ENCODE measurements at regions not wholly inside any gene's neighbourhood (a gene's known extent, or its start where the extent isn't known, plus 50 kb on each side); places are given as distances from the start of the nearest gene placed in this dataset.

DNA sequence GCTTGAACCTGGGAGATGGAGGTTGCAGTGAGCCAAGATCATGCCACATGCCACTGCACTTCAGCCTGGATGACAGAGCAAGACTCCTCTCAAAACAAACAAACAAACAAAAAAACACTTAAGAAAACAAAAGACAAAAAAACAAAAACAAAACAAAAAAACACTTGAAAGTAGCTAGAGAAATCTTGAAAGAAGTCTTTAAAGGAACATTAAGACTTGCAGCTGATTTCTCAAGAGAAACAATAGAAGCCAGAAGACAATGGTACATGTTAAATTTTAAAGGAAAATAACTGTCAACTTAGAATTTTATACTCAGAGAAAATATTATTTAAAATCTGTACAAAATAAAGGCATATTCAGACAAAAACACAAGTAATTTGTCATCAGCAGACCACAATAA is 71.3 kb downstream of the HLX start:
- Histone ChIP-seq H3K9me2 (replicated peaks; ENCODE audit: low read length) (no peaks in the 10 kb centered on the region), H3K4me3 (ENCODE audit: low read length) (no peak overlapping the region), H3K4me1 (ENCODE audit: insufficient read depth, low read length) (no peaks in the 10 kb centered on the region), H3K9me3 (ENCODE audit: low read length) (peaks cover 24% of the 10 kb centered on the region), H2AFZ (ENCODE audit: low read length) (no peak overlapping the region), H3K4me2 (ENCODE audit: low read length) (no peak overlapping the region), H3K79me2 (ENCODE audit: low read length) (no peaks in the 10 kb centered on the region), H3K27me3 (ENCODE audit: low read length) (no peaks in the 10 kb centered on the region), H4K20me1 (ENCODE audit: low read length) (no peaks in the 10 kb centered on the region), H3F3A (ENCODE audit: low read length, unreplicated experiment) (no peaks in the 10 kb centered on the region), H3K36me3 (ENCODE audit: low read depth, low read length) (peaks cover 5% of the 10 kb centered on the region; the same call in 1 of the 2 replicates), H3K27ac (ENCODE audit: low read length) (no peak overlapping the region), H3K9ac (ENCODE audit: low read length) (no peak overlapping the region)
- DNase-seq = no peak
- CTCF ChIA-PET = no interaction called here
- POLR2A ChIA-PET (ENCODE audit: unreplicated experiment) = no interaction called here
- ATAC-seq = no peak
- intact Hi-C loops (cut with micrococcal nuclease) = no loop called here
- BruUV-seq (replicated peaks) = no TSS peak
- TF ChIP-seq EZH2phosphoT487 (IDR thresholded peaks at IDR 0.05; ENCODE audit: borderline replicate concordance, low read length) (no peak), EZH2 (IDR thresholded peaks at IDR 0.05; ENCODE audit: low read length, unreplicated experiment) (no peak)
- TF ChIP-seq, protein P1, sequence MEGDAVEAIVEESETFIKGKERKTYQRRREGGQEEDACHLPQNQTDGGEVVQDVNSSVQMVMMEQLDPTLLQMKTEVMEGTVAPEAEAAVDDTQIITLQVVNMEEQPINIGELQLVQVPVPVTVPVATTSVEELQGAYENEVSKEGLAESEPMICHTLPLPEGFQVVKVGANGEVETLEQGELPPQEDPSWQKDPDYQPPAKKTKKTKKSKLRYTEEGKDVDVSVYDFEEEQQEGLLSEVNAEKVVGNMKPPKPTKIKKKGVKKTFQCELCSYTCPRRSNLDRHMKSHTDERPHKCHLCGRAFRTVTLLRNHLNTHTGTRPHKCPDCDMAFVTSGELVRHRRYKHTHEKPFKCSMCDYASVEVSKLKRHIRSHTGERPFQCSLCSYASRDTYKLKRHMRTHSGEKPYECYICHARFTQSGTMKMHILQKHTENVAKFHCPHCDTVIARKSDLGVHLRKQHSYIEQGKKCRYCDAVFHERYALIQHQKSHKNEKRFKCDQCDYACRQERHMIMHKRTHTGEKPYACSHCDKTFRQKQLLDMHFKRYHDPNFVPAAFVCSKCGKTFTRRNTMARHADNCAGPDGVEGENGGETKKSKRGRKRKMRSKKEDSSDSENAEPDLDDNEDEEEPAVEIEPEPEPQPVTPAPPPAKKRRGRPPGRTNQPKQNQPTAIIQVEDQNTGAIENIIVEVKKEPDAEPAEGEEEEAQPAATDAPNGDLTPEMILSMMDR (conservative IDR thresholded peaks at IDR 0.05; ENCODE audit: low read depth, low read length) = no peak

DNA sequence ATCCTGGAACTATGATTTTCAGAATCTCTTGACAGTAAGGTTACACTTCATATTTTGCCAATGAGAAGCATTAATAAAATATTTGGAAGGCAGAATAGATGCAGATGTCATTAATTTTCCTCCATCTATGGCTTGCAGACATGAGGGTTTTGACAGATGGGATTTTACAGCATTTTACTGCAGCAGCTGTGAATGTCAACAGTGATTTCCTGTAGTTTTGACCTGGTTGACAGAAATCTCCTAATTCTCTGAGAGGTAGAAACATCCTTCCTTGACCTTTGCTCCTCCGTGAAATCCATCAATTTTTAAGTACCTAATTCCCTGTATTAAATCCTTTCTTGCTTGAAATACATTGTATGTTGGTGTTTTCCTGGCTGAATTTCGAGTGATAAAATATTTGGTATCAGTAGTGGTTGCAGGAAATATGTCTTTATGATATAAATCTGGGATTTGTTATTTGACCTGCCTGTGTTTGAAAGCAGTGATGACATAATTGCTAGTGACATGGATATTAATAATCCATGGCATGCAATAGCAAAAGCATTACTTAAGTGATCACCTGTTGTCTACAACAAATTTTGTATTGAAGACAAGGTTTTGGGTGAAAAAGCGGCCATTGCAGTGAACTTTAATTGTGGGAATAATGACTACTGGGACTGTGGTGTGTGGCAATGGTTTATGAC is 73.9 kb downstream of the HLX start:
- Histone ChIP-seq H3K9me2 (replicated peaks; ENCODE audit: low read length) (no peaks in the 10 kb centered on the region), H3K27ac (ENCODE audit: low read length) (no peak overlapping the region), H2AFZ (ENCODE audit: low read length) (no peak overlapping the region), H3K9ac (ENCODE audit: low read length) (no peak overlapping the region), H4K20me1 (ENCODE audit: low read length) (no peaks in the 10 kb centered on the region), H3K9me3 (ENCODE audit: low read length) (peaks cover 24% of the 10 kb centered on the region), H3K4me2 (ENCODE audit: low read length) (no peak overlapping the region), H3K36me3 (ENCODE audit: low read depth, low read length) (peaks cover 5% of the 10 kb centered on the region; the same call in 1 of the 2 replicates), H3F3A (ENCODE audit: low read length, unreplicated experiment) (no peaks in the 10 kb centered on the region), H3K4me3 (ENCODE audit: low read length) (no peak overlapping the region), H3K27me3 (ENCODE audit: low read length) (no peaks in the 10 kb centered on the region), H3K79me2 (ENCODE audit: low read length) (no peaks in the 10 kb centered on the region), H3K4me1 (ENCODE audit: insufficient read depth, low read length) (peaks cover 20% of the 10 kb centered on the region)
- no TSS peak for BruUV-seq (replicated peaks)
- ChIA-PET POLR2A (ENCODE audit: unreplicated experiment) (no interaction called here), CTCF (no interaction called here)
- DNase-seq (no peak), ATAC-seq (no peak)
- intact Hi-C loops (cut with micrococcal nuclease) = no loop called here
- TF ChIP-seq EZH2phosphoT487 (IDR thresholded peaks at IDR 0.05; ENCODE audit: borderline replicate concordance, low read length) (no peak), EZH2 (IDR thresholded peaks at IDR 0.05; ENCODE audit: low read length, unreplicated experiment) (no peak)
- TF ChIP-seq, protein P1 (conservative IDR thresholded peaks at IDR 0.05; ENCODE audit: low read depth, low read length) = no peak

DNA sequence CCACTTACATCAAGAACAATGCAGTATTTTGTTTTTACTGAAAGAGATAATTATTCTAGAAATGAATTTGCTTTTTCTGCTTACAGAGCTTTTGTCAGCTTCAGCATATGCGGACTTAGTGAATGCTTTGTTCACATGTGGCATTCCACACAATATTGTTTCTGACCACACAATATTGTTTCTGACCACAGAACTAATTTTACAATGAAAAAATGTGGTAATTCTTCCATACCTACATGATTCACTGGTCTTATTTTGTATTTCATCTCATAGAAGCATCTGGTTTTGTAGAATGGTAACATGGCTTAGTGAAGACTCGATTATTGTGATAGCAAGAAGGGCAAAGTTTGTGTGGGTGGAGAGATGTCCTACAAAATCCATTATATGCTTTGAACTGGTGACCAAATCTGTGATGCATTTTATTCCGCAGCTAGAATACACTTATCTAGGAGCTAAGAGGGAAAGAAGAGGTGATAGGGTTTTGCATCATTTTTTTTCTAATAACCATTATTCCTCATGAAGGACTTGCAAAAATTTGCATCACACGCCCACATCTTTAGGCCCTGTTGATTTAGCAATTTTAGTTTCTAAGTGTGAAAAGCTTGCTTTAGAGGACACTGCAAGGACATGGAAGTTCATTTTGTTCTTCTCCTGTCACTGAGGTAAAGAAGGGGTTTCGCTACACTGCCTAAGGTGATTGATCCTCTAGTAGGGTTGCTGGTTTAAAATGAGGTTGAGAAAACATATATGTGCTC is 75.3 kb downstream of the HLX start:
- Histone ChIP-seq H3K9me2 (replicated peaks; ENCODE audit: low read length) (no peaks in the 10 kb centered on the region), H3K27ac (ENCODE audit: low read length) (no peak overlapping the region), H3K4me3 (ENCODE audit: low read length) (no peak overlapping the region), H3K36me3 (ENCODE audit: low read depth, low read length) (peaks cover 5% of the 10 kb centered on the region; the same call in 1 of the 2 replicates), H3K4me2 (ENCODE audit: low read length) (no peak overlapping the region), H3K27me3 (ENCODE audit: low read length) (no peaks in the 10 kb centered on the region), H3K9ac (ENCODE audit: low read length) (no peak overlapping the region), H3K4me1 (ENCODE audit: insufficient read depth, low read length) (peaks cover 20% of the 10 kb centered on the region), H3K79me2 (ENCODE audit: low read length) (no peaks in the 10 kb centered on the region), H4K20me1 (ENCODE audit: low read length) (no peaks in the 10 kb centered on the region), H3K9me3 (ENCODE audit: low read length) (peaks cover 18% of the 10 kb centered on the region), H3F3A (ENCODE audit: low read length, unreplicated experiment) (no peaks in the 10 kb centered on the region), H2AFZ (ENCODE audit: low read length) (no peak overlapping the region)
- ATAC-seq (no peak), DNase-seq (no peak)
- BruUV-seq (replicated peaks) = no TSS peak
- ChIA-PET CTCF (no interaction called here), POLR2A (ENCODE audit: unreplicated experiment) (no interaction called here)
- intact Hi-C loops (cut with micrococcal nuclease) = no loop called here
- TF ChIP-seq, protein P1 (conservative IDR thresholded peaks at IDR 0.05; ENCODE audit: low read depth, low read length) = no peak
- TF ChIP-seq EZH2 (IDR thresholded peaks at IDR 0.05; ENCODE audit: low read length, unreplicated experiment) (no peak), EZH2phosphoT487 (IDR thresholded peaks at IDR 0.05; ENCODE audit: borderline replicate concordance, low read length) (no peak)

All from PC-3 (cell line).